LHCN-M2 (cell line): ENCODE measurements at regions not wholly inside any gene's neighbourhood (a gene's known extent, or its start where the extent isn't known, plus 50 kb on each side); places are given as distances from the start of the nearest gene placed in this dataset.

ENCODE experiments used
- DNase-seq: peaks from one replicate; pipeline ENCODE4 v3.0.0-alpha.2; 2012; ENCODE audit warnings: low read depth

DNA sequence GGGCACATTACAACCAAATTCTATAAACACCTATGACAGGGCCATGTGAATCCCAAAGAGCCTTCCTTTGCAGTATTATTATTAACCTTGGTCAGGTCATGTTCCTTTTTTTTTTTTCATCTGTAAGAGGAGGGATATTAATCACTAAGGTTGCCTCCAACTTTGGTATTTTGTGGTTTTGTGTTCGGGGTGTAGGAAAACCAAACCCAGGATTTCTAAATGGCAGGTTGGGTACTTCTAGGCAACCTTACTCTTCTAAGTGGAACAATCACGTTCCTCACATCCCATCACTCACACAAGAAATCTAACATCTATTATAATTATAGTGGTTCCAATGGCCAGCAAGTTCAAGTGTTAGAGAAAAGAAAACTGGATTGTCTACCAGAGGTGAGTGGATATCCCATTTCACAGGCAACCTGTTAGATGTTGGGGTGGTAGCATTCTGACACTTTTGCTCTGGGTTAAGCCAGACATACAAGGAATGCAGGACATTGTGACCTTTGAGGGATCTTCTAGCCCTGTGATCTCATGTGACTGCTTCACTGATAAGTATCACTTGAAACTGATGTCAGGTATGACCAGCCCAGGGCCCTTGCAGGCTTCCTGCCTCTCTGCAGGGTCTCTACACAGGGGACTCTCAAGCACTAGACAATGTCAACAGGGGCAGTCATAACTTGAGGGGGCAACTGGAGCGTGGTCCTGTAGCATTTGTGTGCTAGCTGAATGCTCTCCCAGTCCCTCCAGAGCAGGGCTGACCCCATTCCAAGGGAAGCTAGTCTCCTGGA is 126.2 kb upstream of the VLDLR start:
- DNase-seq, result no peak

GRCh38 chr9:2496169-2496568 is 125.4 kb upstream of the VLDLR start:
- DNase-seq, result no peak

DNA sequence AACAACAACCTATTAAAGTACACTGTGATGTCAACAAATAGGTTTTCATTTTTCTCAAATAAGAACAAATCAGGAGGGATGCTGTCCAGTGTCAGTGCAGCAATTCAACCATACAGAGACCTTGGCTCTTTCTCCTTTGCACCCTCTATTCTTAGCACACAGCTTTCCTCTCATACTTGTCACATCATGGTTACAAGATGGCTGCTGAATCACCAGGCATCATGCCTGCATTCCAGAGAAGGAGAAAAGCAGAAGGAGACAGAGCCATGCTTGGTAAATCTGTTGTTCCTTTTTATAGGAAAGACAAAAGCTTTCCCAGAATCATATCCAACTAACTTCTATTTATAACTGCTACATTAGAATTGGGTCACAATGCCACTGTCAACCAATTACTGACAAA is 124.7 kb upstream of the VLDLR start:
- no peak for DNase-seq

GRCh38 chr9:2497666-2498400 is 123.8 kb upstream of the VLDLR start:
- DNase-seq, result no peak

- DNase-seq, result no peak
These were observed 119.4 kb upstream of the VLDLR start for GRCh38 chr9:2502210-2502609.

- DNase-seq, result no peak
These were observed 118.8 kb upstream of the VLDLR start for GRCh38 chr9:2502760-2503159.

GRCh38 chr9:2506321-2506720 is 115.3 kb upstream of the VLDLR start:
- no peak for DNase-seq

GRCh38 chr9:2523591-2523990 is 98.0 kb upstream of the VLDLR start:
- no peak for DNase-seq

GRCh38 chr9:2524601-2525000 is 97.0 kb upstream of the VLDLR start:
- DNase-seq, result peak; percentile 4

- DNase-seq, result no peak
These were observed 96.4 kb upstream of the VLDLR start for GRCh38 chr9:2525147-2525546.

GRCh38 chr9:2526071-2526828 is 95.3 kb upstream of the VLDLR start:
- peak; percentile 12 for DNase-seq

DNA sequence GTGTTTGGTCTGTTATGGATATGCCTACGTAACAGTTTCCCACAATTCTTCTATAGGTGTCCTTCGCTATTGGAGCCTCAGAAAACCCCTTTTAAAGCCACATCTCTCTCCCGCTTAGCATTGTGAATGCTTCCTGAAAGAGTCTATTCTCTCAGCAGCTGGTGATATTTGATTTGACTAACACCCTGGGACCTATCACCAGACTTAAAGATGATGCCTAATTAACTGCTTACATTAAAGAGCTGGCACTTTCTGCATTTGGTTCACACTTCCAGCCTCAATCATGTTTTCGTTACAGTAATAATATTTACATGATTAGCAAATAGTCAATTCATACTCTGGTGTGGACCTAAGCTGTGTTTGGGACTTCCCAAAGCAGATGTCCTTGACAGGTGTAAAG is 90.1 kb upstream of the VLDLR start:
- DNase-seq, result no peak

DNA sequence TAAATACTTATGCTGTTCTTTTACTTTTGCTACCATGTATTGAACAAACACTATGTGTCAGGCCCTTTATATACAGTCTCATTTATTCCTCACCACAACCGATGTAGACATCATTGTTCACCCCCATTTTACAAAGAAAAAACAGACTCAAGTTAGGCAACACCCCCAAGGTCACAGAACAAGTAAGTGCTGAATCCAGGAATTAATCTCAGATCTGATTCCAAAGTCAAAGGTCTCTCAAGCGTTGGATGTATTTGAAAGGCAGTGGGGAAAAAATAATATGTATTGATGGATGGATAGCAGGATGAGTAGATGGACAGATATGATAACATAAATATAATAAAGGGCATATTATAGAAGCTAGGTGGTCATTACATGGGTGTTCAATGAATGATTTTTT is 85.1 kb upstream of the VLDLR start:
- no peak for DNase-seq

- peak; percentile 1 for DNase-seq
These were observed 75.6 kb upstream of the VLDLR start for GRCh38 chr9:2545881-2546490.

DNA sequence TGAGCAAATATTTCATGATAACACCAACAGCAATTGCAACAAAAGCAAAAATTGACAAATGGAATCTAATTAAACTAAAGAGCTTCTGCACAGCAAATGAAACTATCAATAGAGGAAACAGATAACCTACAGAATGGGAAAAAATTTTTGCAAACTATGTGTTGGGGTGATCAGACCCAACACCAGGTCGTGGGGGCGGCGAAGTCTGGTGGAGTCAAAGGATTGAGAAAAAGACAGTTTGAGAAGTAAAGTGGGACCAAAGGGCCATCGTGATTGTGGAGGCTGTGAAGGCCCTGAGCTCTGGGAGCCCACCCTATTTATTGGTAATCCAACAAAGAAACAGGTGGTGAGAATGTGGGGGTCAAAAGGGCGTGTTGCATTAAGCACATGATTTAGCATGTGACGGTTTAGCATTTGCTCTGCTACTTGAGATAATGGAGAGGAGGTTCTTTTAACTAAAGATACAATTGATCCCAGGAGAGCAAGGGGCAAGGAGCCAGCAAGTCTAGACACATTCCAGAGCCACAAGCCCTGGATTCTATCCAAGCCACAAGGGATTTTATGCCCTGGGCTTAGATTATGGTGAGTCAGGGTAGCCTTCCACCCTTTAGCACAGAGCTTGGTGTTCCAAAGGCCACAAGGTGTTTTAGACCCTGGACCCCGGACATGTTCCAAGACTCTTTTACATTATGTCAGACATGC is 65.5 kb upstream of the VLDLR start:
- DNase-seq, result peak; percentile 5

GRCh38 chr9:2557693-2558092 is 63.9 kb upstream of the VLDLR start:
- DNase-seq, result no peak

- peak; percentile 78 for DNase-seq
These were observed 62.1 kb upstream of the VLDLR start for GRCh38 chr9:2559192-2560152.

GRCh38 chr9:2560180-2560579 is 61.4 kb upstream of the VLDLR start:
- no peak for DNase-seq

DNA sequence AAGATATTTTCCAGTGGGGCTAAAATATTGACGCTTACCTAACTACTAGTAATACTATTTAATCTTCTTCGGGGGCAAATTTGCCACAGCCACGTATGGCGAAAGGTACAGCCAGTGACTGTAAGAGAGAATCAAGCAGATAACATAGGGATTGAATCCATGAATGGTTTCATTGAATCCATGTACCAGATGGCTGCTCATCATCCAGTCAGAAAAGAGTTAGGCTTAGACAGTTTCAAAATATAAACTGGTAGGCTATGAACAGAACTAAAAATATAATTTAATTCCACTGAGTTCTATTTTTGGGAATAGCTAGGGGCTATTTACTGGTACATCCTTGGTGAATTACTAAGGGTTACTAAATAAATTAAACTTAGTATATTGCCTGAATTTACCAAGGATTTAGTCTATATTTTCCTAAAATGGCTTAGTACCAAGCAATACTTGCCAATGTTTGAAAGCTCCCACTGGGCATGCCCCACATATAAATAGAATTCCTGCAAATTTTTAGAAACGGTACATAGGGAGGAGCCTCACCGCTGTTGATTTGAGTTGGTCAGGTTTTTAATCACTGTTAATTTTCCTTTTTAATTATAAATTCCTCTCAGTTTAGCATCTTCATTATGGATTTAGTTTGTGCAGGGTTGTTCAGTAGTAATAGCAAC is 55.8 kb upstream of the VLDLR start:
- DNase-seq, result no peak

- DNase-seq, result peak; percentile 49
These were observed 53.7 kb upstream of the VLDLR start for GRCh38 chr9:2567922-2568321.
